ENCODE measurements at regions not wholly inside any gene's neighbourhood (a gene's known extent, or its start where the extent isn't known, plus 50 kb on each side); places are given as distances from the start of the nearest gene placed in this dataset.

- Histone ChIP-seq H3K9me3 (ENCODE audit: control insufficient read depth in 5 of 5, low read length in 5 of 5) (no peaks in the 10 kb centered on the region), H3K4me3 (ENCODE audit: low read depth in 1 of 5, low read length in 5 of 5) (no peak overlapping the region), H3K4me1 (ENCODE audit: control insufficient read depth in 5 of 5, insufficient read depth in 5 of 5, low read length in 5 of 5) (peaks cover 0 to 12% (median 3%) of the 10 kb centered on the region in 5 donors), H3K9ac (ENCODE audit: low read length in 5 of 5) (no peak overlapping the region), H3K27ac (ENCODE audit: low read depth, low read length) (no peak overlapping the region), H3K27me3 (ENCODE audit: control insufficient read depth in 5 of 5, insufficient read depth in 4 of 5, low read length in 5 of 5) (peaks cover 0 to 33% (median 12%) of the 10 kb centered on the region in 5 donors), H3K36me3 (ENCODE audit: control insufficient read depth in 5 of 5, insufficient read depth in 5 of 5, low read length in 5 of 5) (no peaks in the 10 kb centered on the region)
Observed at GRCh38 chr3:193779933-193780332, 186.9 kb downstream of the OPA1 start.

- Histone ChIP-seq H3K27me3 (ENCODE audit: control insufficient read depth in 5 of 5, insufficient read depth in 4 of 5, low read length in 5 of 5) (peaks cover 0 to 33% (median 12%) of the 10 kb centered on the region in 5 donors), H3K9me3 (ENCODE audit: control insufficient read depth in 5 of 5, low read length in 5 of 5) (no peaks in the 10 kb centered on the region), H3K4me1 (ENCODE audit: control insufficient read depth in 5 of 5, insufficient read depth in 5 of 5, low read length in 5 of 5) (peaks cover 0 to 12% (median 3%) of the 10 kb centered on the region in 5 donors), H3K36me3 (ENCODE audit: control insufficient read depth in 5 of 5, insufficient read depth in 5 of 5, low read length in 5 of 5) (no peaks in the 10 kb centered on the region), H3K27ac (ENCODE audit: low read depth, low read length) (no peak overlapping the region), H3K4me3 (ENCODE audit: low read depth in 1 of 5, low read length in 5 of 5) (no peak overlapping the region), H3K9ac (ENCODE audit: low read length in 5 of 5) (no peak overlapping the region)
Observed at GRCh38 chr3:193780397-193780796, 187.4 kb downstream of the OPA1 start.

DNA sequence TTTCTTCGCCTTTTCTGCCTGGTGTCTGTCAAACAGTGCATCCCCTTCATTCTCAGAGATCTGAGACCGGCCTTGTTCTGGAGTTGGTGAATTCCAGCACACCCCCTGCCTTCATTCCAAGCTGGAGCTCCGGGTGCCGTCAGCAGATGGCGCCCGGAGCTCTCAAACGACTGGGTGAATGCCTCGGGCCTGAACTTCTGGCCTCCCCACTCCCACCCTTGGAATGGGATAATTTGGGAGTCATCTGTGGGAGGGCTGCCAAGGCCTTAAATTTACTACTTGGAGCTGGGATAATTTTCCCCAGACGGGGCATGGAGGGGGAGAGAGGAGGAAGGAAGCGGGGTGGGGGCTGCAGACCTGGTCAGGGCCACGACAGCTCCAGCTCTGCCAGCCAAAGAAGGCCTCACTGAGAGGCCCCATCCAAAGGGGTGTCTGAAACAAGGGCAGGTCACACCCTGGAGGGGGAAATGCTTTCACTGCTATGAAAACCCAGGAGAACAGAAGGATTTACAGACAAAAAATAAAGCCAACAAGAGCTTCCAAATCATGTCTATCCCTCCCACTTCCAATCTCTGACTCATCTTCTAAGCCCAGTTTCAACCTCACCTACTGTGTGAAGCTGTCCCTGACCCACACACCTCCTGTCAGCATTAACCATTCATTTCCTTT lies 187.9 kb downstream of the OPA1 start:
- H3K9me3 ChIP-seq (ENCODE audit: control insufficient read depth in 5 of 5, low read length in 5 of 5) = no peaks in the 10 kb centered on the region
- H3K27me3 ChIP-seq (ENCODE audit: control insufficient read depth in 5 of 5, insufficient read depth in 4 of 5, low read length in 5 of 5) = peaks cover 0 to 32% (median 12%) of the 10 kb centered on the region in 5 donors
- peak overlapping the region in 1 of 5 donors; percentile 44 for H3K9ac ChIP-seq (ENCODE audit: low read length in 5 of 5)
- no peak overlapping the region for H3K27ac ChIP-seq (ENCODE audit: low read depth, low read length)
- no peaks in the 10 kb centered on the region for H3K36me3 ChIP-seq (ENCODE audit: control insufficient read depth in 5 of 5, insufficient read depth in 5 of 5, low read length in 5 of 5)
- H3K4me3 ChIP-seq (ENCODE audit: low read depth in 1 of 5, low read length in 5 of 5) = no peak overlapping the region
- H3K4me1 ChIP-seq (ENCODE audit: control insufficient read depth in 5 of 5, insufficient read depth in 5 of 5, low read length in 5 of 5) = peaks cover 0 to 12% (median 3%) of the 10 kb centered on the region in 5 donors

DNA sequence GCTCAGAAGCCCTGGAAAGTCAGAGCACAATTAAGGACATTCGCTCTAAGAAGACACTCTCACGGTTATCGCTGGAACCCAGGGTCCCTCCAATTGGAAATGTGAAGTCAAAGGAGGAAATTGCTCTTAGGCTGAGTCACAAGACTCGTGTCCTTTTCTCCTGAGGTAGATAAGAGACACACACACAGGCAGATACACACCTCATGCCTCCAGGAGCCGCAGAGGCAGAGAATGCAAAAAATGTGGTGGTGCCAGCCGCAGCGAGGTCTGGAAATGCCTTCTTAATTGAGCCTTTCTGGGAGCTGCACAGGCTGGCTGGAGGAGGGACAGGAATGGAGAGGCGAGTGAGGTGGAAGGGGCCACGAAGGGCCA lies 189.3 kb downstream of the OPA1 start:
- Histone ChIP-seq H3K9me3 (ENCODE audit: control insufficient read depth in 5 of 5, low read length in 5 of 5) (no peaks in the 10 kb centered on the region), H3K4me1 (ENCODE audit: control insufficient read depth in 5 of 5, insufficient read depth in 5 of 5, low read length in 5 of 5) (peaks cover 0 to 12% (median 3%) of the 10 kb centered on the region in 5 donors), H3K4me3 (ENCODE audit: low read depth in 1 of 5, low read length in 5 of 5) (no peak overlapping the region), H3K27ac (ENCODE audit: low read depth, low read length) (no peak overlapping the region), H3K36me3 (ENCODE audit: control insufficient read depth in 5 of 5, insufficient read depth in 5 of 5, low read length in 5 of 5) (no peaks in the 10 kb centered on the region), H3K27me3 (ENCODE audit: control insufficient read depth in 5 of 5, insufficient read depth in 4 of 5, low read length in 5 of 5) (peaks cover 0 to 25% (median 12%) of the 10 kb centered on the region in 5 donors), H3K9ac (ENCODE audit: low read length in 5 of 5) (no peak overlapping the region)

DNA sequence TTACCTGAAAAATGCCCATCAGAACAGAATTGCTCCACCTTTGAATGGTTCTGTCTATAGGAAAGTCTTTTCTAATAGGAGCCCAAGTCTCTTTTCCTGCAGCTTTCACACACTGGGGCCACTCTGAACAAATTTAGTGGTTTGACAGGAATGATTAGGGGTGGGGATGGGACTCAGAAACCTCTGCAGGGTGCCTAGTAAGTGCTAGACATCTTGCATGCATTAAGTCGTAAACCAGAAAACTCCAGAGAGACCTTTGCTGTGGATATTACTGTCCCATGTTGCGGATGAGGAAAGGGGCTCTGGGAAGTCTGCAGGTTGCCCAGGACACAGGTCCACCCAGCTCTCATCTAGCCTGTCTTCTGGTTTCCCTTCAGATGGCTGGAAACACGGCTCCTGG lies 189.7 kb downstream of the OPA1 start:
- H3K4me1 ChIP-seq (ENCODE audit: control insufficient read depth in 5 of 5, insufficient read depth in 5 of 5, low read length in 5 of 5) = peaks cover 0 to 12% (median 3%) of the 10 kb centered on the region in 5 donors
- H3K9me3 ChIP-seq (ENCODE audit: control insufficient read depth in 5 of 5, low read length in 5 of 5) = no peaks in the 10 kb centered on the region
- H3K36me3 ChIP-seq (ENCODE audit: control insufficient read depth in 5 of 5, insufficient read depth in 5 of 5, low read length in 5 of 5) = no peaks in the 10 kb centered on the region
- no peak overlapping the region for H3K9ac ChIP-seq (ENCODE audit: low read length in 5 of 5)
- no peak overlapping the region for H3K4me3 ChIP-seq (ENCODE audit: low read depth in 1 of 5, low read length in 5 of 5)
- peaks cover 0 to 24% (median 12%) of the 10 kb centered on the region in 5 donors for H3K27me3 ChIP-seq (ENCODE audit: control insufficient read depth in 5 of 5, insufficient read depth in 4 of 5, low read length in 5 of 5)
- H3K27ac ChIP-seq (ENCODE audit: low read depth, low read length) = no peak overlapping the region

- no peaks in the 10 kb centered on the region for H3K9me3 ChIP-seq (ENCODE audit: control insufficient read depth in 5 of 5, low read length in 5 of 5)
- no peak overlapping the region for H3K4me3 ChIP-seq (ENCODE audit: low read depth in 1 of 5, low read length in 5 of 5)
- peaks cover under 1 to 18% (median 8%) of the 10 kb centered on the region in 5 donors for H3K4me1 ChIP-seq (ENCODE audit: control insufficient read depth in 5 of 5, insufficient read depth in 5 of 5, low read length in 5 of 5)
- H3K27me3 ChIP-seq (ENCODE audit: control insufficient read depth in 5 of 5, insufficient read depth in 4 of 5, low read length in 5 of 5) = peaks cover 0 to 24% (median 12%) of the 10 kb centered on the region in 5 donors
- H3K36me3 ChIP-seq (ENCODE audit: control insufficient read depth in 5 of 5, insufficient read depth in 5 of 5, low read length in 5 of 5) = no peaks in the 10 kb centered on the region
- no peak overlapping the region for H3K9ac ChIP-seq (ENCODE audit: low read length in 5 of 5)
- H3K27ac ChIP-seq (ENCODE audit: low read depth, low read length) = no peak overlapping the region
Observed at GRCh38 chr3:193783166-193783896, 190.3 kb downstream of the OPA1 start.

DNA sequence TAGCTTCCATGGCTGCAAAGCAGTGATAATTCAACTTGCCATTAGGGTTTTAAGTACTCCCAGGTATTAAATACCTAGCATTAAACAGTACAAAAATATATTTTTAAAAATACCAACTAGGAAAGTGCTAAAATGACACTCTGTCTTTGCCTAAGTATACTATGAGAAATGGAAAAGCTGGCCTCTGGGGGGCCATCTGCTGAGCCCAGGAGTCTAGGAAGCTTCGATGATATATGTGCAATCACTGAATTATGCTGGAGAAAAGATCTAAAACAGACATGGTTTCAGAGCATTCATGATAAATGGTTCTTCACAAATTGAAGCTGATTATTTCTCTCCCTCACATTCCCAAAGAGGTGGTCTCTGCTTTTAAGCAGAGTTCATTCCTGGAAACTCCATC lies 191.8 kb downstream of the OPA1 start:
- Histone ChIP-seq H3K9ac (ENCODE audit: low read length in 5 of 5) (no peak overlapping the region), H3K27ac (ENCODE audit: low read depth, low read length) (no peak overlapping the region), H3K4me1 (ENCODE audit: control insufficient read depth in 5 of 5, insufficient read depth in 5 of 5, low read length in 5 of 5) (peaks cover 7 to 28% (median 16%) of the 10 kb centered on the region in 5 donors), H3K9me3 (ENCODE audit: control insufficient read depth in 5 of 5, low read length in 5 of 5) (no peaks in the 10 kb centered on the region), H3K27me3 (ENCODE audit: control insufficient read depth in 5 of 5, insufficient read depth in 4 of 5, low read length in 5 of 5) (peaks cover 0 to 16% (median 7%) of the 10 kb centered on the region in 5 donors), H3K36me3 (ENCODE audit: control insufficient read depth in 5 of 5, insufficient read depth in 5 of 5, low read length in 5 of 5) (no peaks in the 10 kb centered on the region), H3K4me3 (ENCODE audit: low read depth in 1 of 5, low read length in 5 of 5) (no peak overlapping the region)

GRCh38 chr3:193787496-193787870 lies 194.5 kb downstream of the OPA1 start:
- peaks cover 0 to 17% (median 6%) of the 10 kb centered on the region in 5 donors for H3K27me3 ChIP-seq (ENCODE audit: control insufficient read depth in 5 of 5, insufficient read depth in 4 of 5, low read length in 5 of 5)
- H3K9me3 ChIP-seq (ENCODE audit: control insufficient read depth in 5 of 5, low read length in 5 of 5) = no peaks in the 10 kb centered on the region
- no peak overlapping the region for H3K9ac ChIP-seq (ENCODE audit: low read length in 5 of 5)
- no peaks in the 10 kb centered on the region for H3K36me3 ChIP-seq (ENCODE audit: control insufficient read depth in 5 of 5, insufficient read depth in 5 of 5, low read length in 5 of 5)
- no peak overlapping the region for H3K27ac ChIP-seq (ENCODE audit: low read depth, low read length)
- H3K4me3 ChIP-seq (ENCODE audit: low read depth in 1 of 5, low read length in 5 of 5) = no peak overlapping the region
- H3K4me1 ChIP-seq (ENCODE audit: control insufficient read depth in 5 of 5, insufficient read depth in 5 of 5, low read length in 5 of 5) = peaks cover 7 to 16% (median 13%) of the 10 kb centered on the region in 5 donors

DNA sequence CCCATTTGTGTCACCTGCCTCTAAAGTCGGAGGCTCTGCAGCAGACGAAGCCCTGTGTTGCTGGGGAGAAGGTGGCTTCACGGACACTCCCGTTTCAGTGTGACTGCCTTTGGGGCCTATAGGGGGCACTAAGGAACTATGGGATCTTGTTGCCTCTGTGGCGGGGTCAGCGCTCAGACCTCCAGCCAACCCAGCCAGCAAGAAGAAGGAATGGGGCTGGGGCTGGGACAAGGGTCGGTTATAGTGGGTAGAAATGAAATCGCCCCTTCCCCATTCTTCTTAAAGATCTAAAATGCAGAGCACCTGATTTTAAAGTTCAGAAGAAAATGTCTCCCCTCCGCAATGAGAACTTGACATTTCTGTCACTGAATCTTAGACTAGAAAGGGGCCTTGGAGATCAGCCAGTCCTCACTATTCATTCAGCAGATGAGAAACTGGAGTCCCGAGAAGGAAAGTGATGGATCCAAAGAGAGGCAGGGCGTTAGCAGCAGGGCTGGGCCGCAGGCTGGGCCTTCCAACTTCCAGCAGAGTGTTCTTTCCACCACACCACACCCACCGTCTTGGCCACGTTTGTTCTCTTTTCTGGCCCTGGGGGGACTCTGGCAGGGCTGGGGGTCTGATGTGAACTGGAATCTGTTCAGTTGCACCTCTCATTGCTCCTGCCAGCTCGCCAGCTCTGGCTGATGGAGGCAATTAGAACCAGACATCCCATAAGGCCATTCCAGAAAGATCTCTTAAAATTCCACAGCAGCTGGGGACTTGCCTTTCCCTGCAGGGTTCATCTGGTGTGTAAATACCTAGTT lies 195.4 kb downstream of the OPA1 start:
- Histone ChIP-seq H3K9ac (ENCODE audit: low read length in 5 of 5) (no peak overlapping the region), H3K9me3 (ENCODE audit: control insufficient read depth in 5 of 5, low read length in 5 of 5) (no peaks in the 10 kb centered on the region), H3K4me3 (ENCODE audit: low read depth in 1 of 5, low read length in 5 of 5) (no peak overlapping the region), H3K27me3 (ENCODE audit: control insufficient read depth in 5 of 5, insufficient read depth in 4 of 5, low read length in 5 of 5) (peaks cover 0 to 14% (median 6%) of the 10 kb centered on the region in 5 donors), H3K36me3 (ENCODE audit: control insufficient read depth in 5 of 5, insufficient read depth in 5 of 5, low read length in 5 of 5) (no peaks in the 10 kb centered on the region), H3K27ac (ENCODE audit: low read depth, low read length) (no peak overlapping the region), H3K4me1 (ENCODE audit: control insufficient read depth in 5 of 5, insufficient read depth in 5 of 5, low read length in 5 of 5) (peaks cover 7 to 16% (median 13%) of the 10 kb centered on the region in 5 donors)
